ENCODE measurements at regions not wholly inside any gene's neighbourhood (a gene's known extent, or its start where the extent isn't known, plus 50 kb on each side); places are given as distances from the start of the nearest gene placed in this dataset.

- no peak for DNase-seq (ENCODE audit: low spot score)
Measured at GRCh38 chr20:61119273-61119672, 132.8 kb upstream of the CDH4 start.

GRCh38 chr20:61119794-61120410 lies 132.2 kb upstream of the CDH4 start:
- DNase-seq (ENCODE audit: low spot score): no peak

- DNase-seq (ENCODE audit: low spot score): peak; percentile 62
Measured at GRCh38 chr20:61120595-61121515, 131.2 kb upstream of the CDH4 start.

GRCh38 chr20:61121661-61122060 lies 130.4 kb upstream of the CDH4 start:
- DNase-seq (ENCODE audit: low spot score): no peak

- DNase-seq (ENCODE audit: low spot score): no peak
Measured at GRCh38 chr20:61123286-61123685, 128.8 kb upstream of the CDH4 start.

- DNase-seq (ENCODE audit: low spot score): no peak
Measured at GRCh38 chr20:61123751-61124368, 128.2 kb upstream of the CDH4 start.

GRCh38 chr20:61125076-61125475 lies 127.0 kb upstream of the CDH4 start:
- no peak for DNase-seq (ENCODE audit: low spot score)

- no peak for DNase-seq (ENCODE audit: low spot score)
Measured at GRCh38 chr20:61125546-61126180, 126.4 kb upstream of the CDH4 start.

GRCh38 chr20:61126369-61127195 lies 125.5 kb upstream of the CDH4 start:
- no peak for DNase-seq (ENCODE audit: low spot score)

- DNase-seq (ENCODE audit: low spot score): no peak
Measured at GRCh38 chr20:61127311-61128039, 124.6 kb upstream of the CDH4 start.

- DNase-seq (ENCODE audit: low spot score): no peak
Measured at GRCh38 chr20:61128701-61129269, 123.3 kb upstream of the CDH4 start.

GRCh38 chr20:61129311-61129710 lies 122.8 kb upstream of the CDH4 start:
- no peak for DNase-seq (ENCODE audit: low spot score)

GRCh38 chr20:61130156-61130555 lies 121.9 kb upstream of the CDH4 start:
- DNase-seq (ENCODE audit: low spot score): no peak

- no peak for DNase-seq (ENCODE audit: low spot score)
Measured at GRCh38 chr20:61131944-61132343, 120.1 kb upstream of the CDH4 start.

GRCh38 chr20:61133611-61134010 lies 118.5 kb upstream of the CDH4 start:
- DNase-seq (ENCODE audit: low spot score): no peak

- no peak for DNase-seq (ENCODE audit: low spot score)
Measured at GRCh38 chr20:61134296-61135030, 117.6 kb upstream of the CDH4 start.

GRCh38 chr20:61135266-61135665 lies 116.8 kb upstream of the CDH4 start:
- DNase-seq (ENCODE audit: low spot score): no peak

GRCh38 chr20:61135968-61136367 lies 116.1 kb upstream of the CDH4 start:
- no peak for DNase-seq (ENCODE audit: low spot score)

- no peak for DNase-seq (ENCODE audit: low spot score)
Measured at GRCh38 chr20:61138566-61138965, 113.5 kb upstream of the CDH4 start.

- DNase-seq (ENCODE audit: low spot score): no peak
Measured at GRCh38 chr20:61139031-61139430, 113.0 kb upstream of the CDH4 start.

Data from ureter (tissue), 1 donor.